Lung (tissue), 11 donors: ENCODE measurements at regions not wholly inside any gene's neighbourhood (a gene's known extent, or its start where the extent isn't known, plus 50 kb on each side); places are given as distances from the start of the nearest gene placed in this dataset.

Experiments used
- ATAC-seq: fragments of 200-7000 bp; cut with Tn5 transposase; one replicate; pipeline ENCODE4 v1.9.1; 2020; ENCODE audit warnings: moderate number of reproducible peaks; ENCODE audit not compliant: insufficient read depth, low FRiP score
- DNase-seq, 3 donors: peaks; one replicate each; pipeline ENCODE4 v3.0.0-alpha.2; 2013 to 2017
- H3K27ac ChIP-seq, 2 donors: one replicate each; pipeline ENCODE4 v1.5.1; 2013; ENCODE audit warnings: mild to moderate bottlenecking in 2 of 2, moderate library complexity in 2 of 2, control low read depth in 1 of 2, inconsistent platforms in 1 of 2, low read depth in 1 of 2, low read length in 1 of 2
- H3K27me3 ChIP-seq, 3 donors: one replicate each; pipeline ENCODE4 v1.5.1; 2013; ENCODE audit warnings: low read length in 2 of 3; ENCODE audit not compliant: control insufficient read depth in 3 of 3, insufficient read depth in 3 of 3
- H3K36me3 ChIP-seq, 4 donors: one replicate each; pipeline ENCODE4 v1.5.1; 2013; ENCODE audit warnings: low read length in 4 of 4, mild to moderate bottlenecking in 1 of 4, moderate library complexity in 1 of 4; ENCODE audit not compliant: control insufficient read depth in 4 of 4, insufficient read depth in 4 of 4
- H3K4me1 ChIP-seq, 5 donors: one replicate each; pipeline ENCODE4 v1.5.1; 2013; ENCODE audit warnings: low read length in 5 of 5, mild to moderate bottlenecking in 2 of 5, moderate library complexity in 1 of 5; ENCODE audit not compliant: control insufficient read depth in 5 of 5, insufficient read depth in 5 of 5
- H3K4me3 ChIP-seq: one replicate; pipeline ENCODE4 v1.5.1; 2013; ENCODE audit warnings: mild to moderate bottlenecking, control low read depth, moderate library complexity
- H3K9ac ChIP-seq, 2 donors: one replicate each; pipeline ENCODE4 v1.5.1; 2013; ENCODE audit warnings: low read length in 2 of 2, control low read depth in 1 of 2; ENCODE audit not compliant: insufficient read depth in 1 of 2
- H3K9me3 ChIP-seq, 4 donors: one replicate each; pipeline ENCODE4 v1.5.1; 2013; ENCODE audit warnings: low read length in 3 of 4, mild to moderate bottlenecking in 1 of 4, moderate library complexity in 1 of 4; ENCODE audit not compliant: control insufficient read depth in 4 of 4, insufficient read depth in 3 of 4
- WGBS, 2 donors: extraction: QIAGEN DNeasy Blood & Tissue Kit; methylation state at CpG; one replicate each; pipeline ENCODE4 v1.1.7; 2013; 5-methylcytosine and 5-hydroxymethylcytosine counted together
- TF ChIP-seq, protein P1 (sequence below): IDR thresholded peaks from 2 replicates; pipeline ENCODE4 v1.5.1; 2012; ENCODE audit warnings: mild to moderate bottlenecking; ENCODE audit errors: control extremely low read depth, extremely low read depth
- donor health status: control.
- donor health status: control.
- donor health status: Bipolar disorder and iron deficiency.
- donor health status: healthy.
- donor health status: DM: yes; HTN: yes; CAD: no.

DNA sequence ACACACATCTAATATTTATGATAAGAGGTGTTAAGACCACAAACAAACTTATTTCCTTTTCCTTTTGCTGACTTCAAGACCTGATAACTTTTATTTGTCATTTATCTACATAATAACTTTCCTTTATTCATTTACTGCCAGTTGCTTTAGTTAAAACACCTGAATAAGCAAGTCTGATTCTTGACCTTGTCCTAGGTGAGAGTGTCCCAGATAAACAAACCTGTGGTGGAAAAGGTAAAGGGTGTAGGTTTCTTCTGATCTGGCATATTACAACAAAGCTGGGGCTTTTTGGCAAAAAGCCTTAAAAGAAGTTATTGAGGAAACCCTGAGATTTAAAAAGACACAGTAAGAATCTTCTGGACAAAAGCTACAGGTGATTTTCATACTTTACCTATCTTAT lies 191.5 kb downstream of the ZBBX start:
- H3K27ac ChIP-seq: no peak overlapping the region
- no peak overlapping the region for H3K4me3 ChIP-seq
- H3K9ac ChIP-seq: no peak overlapping the region
- H3K36me3 ChIP-seq: no peaks in the 10 kb centered on the region
- no peak for DNase-seq
- no peak for ATAC-seq
- TF ChIP-seq, protein P1, sequence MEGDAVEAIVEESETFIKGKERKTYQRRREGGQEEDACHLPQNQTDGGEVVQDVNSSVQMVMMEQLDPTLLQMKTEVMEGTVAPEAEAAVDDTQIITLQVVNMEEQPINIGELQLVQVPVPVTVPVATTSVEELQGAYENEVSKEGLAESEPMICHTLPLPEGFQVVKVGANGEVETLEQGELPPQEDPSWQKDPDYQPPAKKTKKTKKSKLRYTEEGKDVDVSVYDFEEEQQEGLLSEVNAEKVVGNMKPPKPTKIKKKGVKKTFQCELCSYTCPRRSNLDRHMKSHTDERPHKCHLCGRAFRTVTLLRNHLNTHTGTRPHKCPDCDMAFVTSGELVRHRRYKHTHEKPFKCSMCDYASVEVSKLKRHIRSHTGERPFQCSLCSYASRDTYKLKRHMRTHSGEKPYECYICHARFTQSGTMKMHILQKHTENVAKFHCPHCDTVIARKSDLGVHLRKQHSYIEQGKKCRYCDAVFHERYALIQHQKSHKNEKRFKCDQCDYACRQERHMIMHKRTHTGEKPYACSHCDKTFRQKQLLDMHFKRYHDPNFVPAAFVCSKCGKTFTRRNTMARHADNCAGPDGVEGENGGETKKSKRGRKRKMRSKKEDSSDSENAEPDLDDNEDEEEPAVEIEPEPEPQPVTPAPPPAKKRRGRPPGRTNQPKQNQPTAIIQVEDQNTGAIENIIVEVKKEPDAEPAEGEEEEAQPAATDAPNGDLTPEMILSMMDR: no peak
- no peaks in the 10 kb centered on the region for H3K27me3 ChIP-seq
- H3K9me3 ChIP-seq: peaks cover 0 to 2% (median 0%) of the 10 kb centered on the region in 4 donors
- no peaks in the 10 kb centered on the region for H3K4me1 ChIP-seq

DNA sequence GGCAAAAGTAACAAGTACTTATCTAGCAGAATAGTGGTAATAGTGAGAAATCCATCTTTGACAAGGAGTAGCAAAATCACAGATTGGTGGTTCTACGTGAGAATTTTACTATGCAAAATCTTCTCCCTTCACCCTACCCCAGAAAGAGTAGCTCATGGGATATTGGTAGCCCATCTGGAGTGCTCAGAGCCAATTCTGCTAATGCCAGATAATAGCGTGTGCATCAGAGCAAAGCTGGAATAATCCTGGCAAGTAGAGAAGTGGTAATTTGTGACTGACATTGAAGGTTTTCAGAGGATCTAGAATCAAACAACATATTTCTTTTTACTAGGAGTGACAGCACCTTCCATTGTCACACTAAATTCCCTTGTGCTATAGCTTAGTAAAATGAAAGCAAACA lies 192.9 kb downstream of the ZBBX start:
- 76 to 85% methylated on average over 2 of the region's 2 CpGs for WGBS, 2 donors

DNA sequence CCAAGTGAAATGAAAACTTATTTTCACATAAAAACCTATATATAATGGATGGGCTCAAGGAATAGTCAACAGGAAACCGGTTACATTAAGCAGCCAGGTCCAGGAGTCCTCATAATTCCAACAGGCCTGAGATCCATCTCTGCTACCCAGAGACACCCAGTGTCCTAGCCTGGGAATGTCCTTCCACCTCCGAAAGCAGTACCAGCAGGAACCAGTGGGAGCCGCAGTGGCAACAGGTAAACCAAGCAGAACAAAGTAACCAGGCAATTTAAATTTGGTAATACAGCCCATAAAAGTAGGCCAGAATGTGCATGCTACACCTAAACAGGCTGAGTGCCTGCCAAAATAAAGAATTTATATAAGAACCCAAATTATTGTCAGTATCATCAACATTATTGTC lies 195.6 kb downstream of the ZBBX start:
- WGBS, 2 donors: 77 to 79% methylated on average over 3 of the region's 3 CpGs
- TF ChIP-seq, protein P1: no peak
- Histone ChIP-seq H3K4me1 (no peaks in the 10 kb centered on the region), H3K36me3 (no peaks in the 10 kb centered on the region), H3K27ac (no peak overlapping the region), H3K27me3 (no peaks in the 10 kb centered on the region), H3K9me3 (no peaks in the 10 kb centered on the region), H3K9ac (no peak overlapping the region), H3K4me3 (no peak overlapping the region)
- DNase-seq: no peak
- ATAC-seq: no peak

More for the DNA sequence above, 192.9 kb downstream of the ZBBX start:
- no peak for DNase-seq
- TF ChIP-seq, protein P1: no peak
- no peak for ATAC-seq
- no peaks in the 10 kb centered on the region for H3K27me3 ChIP-seq
- no peak overlapping the region for H3K9ac ChIP-seq
- no peaks in the 10 kb centered on the region for H3K9me3 ChIP-seq
- no peaks in the 10 kb centered on the region for H3K4me1 ChIP-seq
- no peak overlapping the region for H3K4me3 ChIP-seq
- H3K36me3 ChIP-seq: no peaks in the 10 kb centered on the region
- no peak overlapping the region for H3K27ac ChIP-seq

DNA sequence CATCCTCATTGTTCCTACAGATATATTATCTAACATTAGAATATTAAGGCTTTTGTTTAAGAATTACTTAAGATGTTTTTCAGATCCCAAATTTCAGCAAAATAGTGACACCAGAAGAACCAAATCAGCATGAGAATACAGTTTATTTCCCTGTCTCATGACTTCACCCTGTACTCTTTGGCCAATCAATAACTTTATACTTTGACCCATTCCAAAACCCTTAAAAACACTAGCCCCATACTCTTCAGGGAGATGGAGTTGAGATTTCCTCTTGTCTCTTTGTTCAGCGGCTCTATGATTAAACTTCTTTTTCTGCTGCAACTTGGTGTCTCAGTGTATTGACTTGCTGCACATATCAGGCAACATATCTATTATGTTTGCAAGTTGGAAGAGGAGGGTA lies 207.7 kb downstream of the ZBBX start:
- Histone ChIP-seq H3K36me3 (no peaks in the 10 kb centered on the region), H3K9ac (no peak overlapping the region), H3K4me1 (peaks cover 0 to 6% (median 0%) of the 10 kb centered on the region in 5 donors), H3K9me3 (no peaks in the 10 kb centered on the region), H3K27ac (no peak overlapping the region), H3K27me3 (no peaks in the 10 kb centered on the region), H3K4me3 (no peak overlapping the region)
- TF ChIP-seq, protein P1: no peak
- ATAC-seq: no peak
- DNase-seq: no peak
- 85 to 88% methylated on average over 1 of the region's 1 CpG for WGBS, 2 donors
